GM12875 (cell line): ENCODE measurements at regions not wholly inside any gene's neighbourhood (a gene's known extent, or its start where the extent isn't known, plus 50 kb on each side); places are given as distances from the start of the nearest gene placed in this dataset.

Experiments
- H3K4me3 ChIP-seq: one replicate; pipeline ENCODE4 v1.5.1; 2011; ENCODE audit warnings: low read depth, low read length, control low read depth
- TF ChIP-seq, protein P1 (sequence below): IDR thresholded peaks from 2 replicates; pipeline ENCODE4 v1.5.1; 2011; ENCODE audit warnings: low read depth, mild to moderate bottlenecking, control low read depth, inconsistent platforms, low read length, moderate library complexity, borderline replicate concordance; ENCODE audit not compliant: insufficient read depth

DNA sequence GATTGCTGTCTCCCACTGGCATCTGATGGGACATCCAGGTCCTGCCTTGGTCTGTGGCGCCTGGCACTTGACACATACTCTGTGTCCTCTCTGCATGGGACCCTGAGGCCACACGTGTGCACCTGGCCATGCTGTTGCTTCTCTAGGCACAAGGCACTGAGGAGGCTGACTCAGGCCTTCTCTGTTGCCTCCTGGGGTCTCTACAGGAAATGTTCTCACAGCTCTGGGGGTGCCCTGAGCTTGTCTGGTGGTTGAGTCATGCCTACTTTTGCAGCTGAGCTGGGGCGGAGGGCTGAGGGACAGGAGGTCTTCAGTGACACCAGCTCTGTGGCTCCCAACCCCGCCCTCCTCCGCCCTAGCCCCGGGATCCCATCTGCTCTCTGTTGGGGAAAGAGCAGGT, 207.0 kb upstream of the HS6ST1 start:
- TF ChIP-seq, protein P1, sequence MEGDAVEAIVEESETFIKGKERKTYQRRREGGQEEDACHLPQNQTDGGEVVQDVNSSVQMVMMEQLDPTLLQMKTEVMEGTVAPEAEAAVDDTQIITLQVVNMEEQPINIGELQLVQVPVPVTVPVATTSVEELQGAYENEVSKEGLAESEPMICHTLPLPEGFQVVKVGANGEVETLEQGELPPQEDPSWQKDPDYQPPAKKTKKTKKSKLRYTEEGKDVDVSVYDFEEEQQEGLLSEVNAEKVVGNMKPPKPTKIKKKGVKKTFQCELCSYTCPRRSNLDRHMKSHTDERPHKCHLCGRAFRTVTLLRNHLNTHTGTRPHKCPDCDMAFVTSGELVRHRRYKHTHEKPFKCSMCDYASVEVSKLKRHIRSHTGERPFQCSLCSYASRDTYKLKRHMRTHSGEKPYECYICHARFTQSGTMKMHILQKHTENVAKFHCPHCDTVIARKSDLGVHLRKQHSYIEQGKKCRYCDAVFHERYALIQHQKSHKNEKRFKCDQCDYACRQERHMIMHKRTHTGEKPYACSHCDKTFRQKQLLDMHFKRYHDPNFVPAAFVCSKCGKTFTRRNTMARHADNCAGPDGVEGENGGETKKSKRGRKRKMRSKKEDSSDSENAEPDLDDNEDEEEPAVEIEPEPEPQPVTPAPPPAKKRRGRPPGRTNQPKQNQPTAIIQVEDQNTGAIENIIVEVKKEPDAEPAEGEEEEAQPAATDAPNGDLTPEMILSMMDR = no peak
- no peak overlapping the region for H3K4me3 ChIP-seq

- TF ChIP-seq, protein P1 = no peak
- no peak overlapping the region for H3K4me3 ChIP-seq
These were observed 207.8 kb upstream of the HS6ST1 start for GRCh38 chr2:128526455-128526976.

- TF ChIP-seq, protein P1 = no peak
- no peak overlapping the region for H3K4me3 ChIP-seq
These were observed 209.5 kb upstream of the HS6ST1 start for GRCh38 chr2:128528133-128528532.

DNA sequence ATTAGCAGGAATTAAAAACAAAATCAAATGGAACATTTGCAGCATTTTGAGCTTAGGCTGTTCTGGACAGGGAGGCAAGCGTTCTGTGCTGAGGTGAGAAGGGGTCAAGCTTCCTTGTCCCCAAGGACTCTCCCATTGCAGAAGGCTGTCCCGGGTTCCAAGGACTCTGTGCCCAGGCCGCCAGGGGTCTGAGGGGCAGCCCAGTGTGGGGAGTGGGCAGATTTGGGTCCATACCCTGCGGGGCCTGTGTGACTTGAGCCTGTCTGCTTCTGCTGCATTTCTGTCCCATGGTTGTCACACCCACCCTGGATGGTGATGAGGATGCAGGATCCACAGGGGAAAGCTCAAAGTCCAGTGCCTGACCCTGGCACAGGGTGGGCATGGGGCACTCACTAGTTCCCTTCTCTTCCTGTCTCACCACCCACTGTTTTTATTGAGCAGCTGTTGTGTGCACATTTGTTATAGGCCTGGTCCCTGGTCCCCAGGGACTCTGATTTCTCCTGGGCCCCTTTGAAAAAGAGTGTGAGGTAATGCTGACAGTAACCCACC, 211.4 kb upstream of the HS6ST1 start:
- H3K4me3 ChIP-seq = no peak overlapping the region
- TF ChIP-seq, protein P1 = no peak

DNA sequence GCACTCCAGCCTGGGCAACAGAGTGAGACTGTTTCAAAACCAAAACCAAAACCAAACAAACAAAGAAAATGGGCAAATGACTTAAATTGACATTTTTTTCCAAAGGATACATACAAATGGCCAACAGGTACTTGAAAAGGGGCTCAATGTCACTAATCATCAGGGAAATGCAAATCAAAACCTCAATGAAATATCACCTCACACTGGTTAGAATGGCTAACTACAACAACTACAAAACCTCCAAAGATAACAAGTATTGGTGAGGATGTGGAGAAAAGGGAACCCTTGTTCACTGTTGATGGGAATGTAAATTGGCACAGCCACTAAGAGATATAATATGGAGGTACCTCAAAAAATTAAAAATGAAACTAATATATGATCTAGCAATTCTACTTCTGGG, 213.2 kb upstream of the HS6ST1 start:
- TF ChIP-seq, protein P1 = no peak
- H3K4me3 ChIP-seq = no peak overlapping the region

DNA sequence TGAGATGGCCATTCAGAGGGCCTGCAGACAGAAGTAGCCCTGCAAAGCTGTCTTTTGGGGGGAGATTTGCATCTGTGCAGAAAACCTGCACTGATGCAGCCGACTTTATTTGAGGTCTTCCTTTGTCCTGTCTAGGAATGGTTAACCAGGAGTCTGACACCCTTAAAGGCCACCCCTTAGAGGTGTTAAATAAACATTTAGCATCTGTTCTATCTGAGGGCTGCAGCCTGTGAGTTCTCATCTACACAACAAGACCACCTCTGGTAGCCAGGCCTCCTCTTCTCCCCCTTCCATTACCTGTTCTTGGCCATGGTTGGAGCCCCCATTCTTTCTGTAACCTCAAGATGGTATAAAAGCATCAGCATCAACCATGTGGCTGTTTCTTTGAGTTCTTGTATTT, 214.4 kb upstream of the HS6ST1 start:
- TF ChIP-seq, protein P1 = no peak
- H3K4me3 ChIP-seq = no peak overlapping the region

- no peak overlapping the region for H3K4me3 ChIP-seq
- TF ChIP-seq, protein P1 = no peak
These were observed 216.2 kb upstream of the HS6ST1 start for GRCh38 chr2:128534688-128535392.
